ENCODE measurements at regions not wholly inside any gene's neighbourhood (a gene's known extent, or its start where the extent isn't known, plus 50 kb on each side); places are given as distances from the start of the nearest gene placed in this dataset.

DNA sequence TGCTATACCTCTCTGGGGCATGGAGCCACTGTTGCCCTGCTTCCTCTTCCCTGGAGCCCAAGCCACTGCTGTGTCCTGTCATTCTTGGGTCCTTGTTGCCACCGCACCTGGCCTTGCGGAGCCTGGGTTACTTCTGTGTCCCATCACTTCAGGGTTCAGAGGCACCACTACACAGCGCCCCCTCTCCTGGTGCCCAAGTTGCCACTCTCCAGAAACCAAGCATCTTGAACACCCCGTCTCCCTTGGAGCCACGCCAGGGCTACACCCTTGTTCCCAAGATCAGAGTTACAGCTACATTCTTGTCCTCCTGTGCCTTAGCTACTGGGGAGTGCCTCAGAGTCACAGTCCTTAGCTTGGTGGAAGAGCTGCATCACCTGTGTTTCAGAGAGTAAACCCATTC, 147.2 kb upstream of the CD180 start:
- no peak overlapping the region for H3K27ac ChIP-seq (ENCODE audit: insufficient read depth, low read depth, low read length)
- no peak overlapping the region for H2AFZ ChIP-seq (ENCODE audit: low read depth, low read length)
- dilution Hi-C loops (cut with MboI; ENCODE audit: extremely low pct_ligation_motif_present, low sequenced_read_pairs): no loop called here
- no peaks in the 10 kb centered on the region for H3K9me1 ChIP-seq (replicated peaks; ENCODE audit: control insufficient read depth, extremely low read depth, insufficient read depth, low read length)
- no peaks in the 10 kb centered on the region for H4K20me1 ChIP-seq (replicated peaks; ENCODE audit: control insufficient read depth, extremely low read depth, insufficient read depth, low read length)
- no peaks in the 10 kb centered on the region for H3K36me3 ChIP-seq (ENCODE audit: control insufficient read depth in 2 of 2, extremely low read depth in 1 of 2, insufficient read depth in 2 of 2, low read length in 2 of 2)
- H3K9me3 ChIP-seq (replicated peaks; ENCODE audit: control insufficient read depth, insufficient read depth, low read length): no peaks in the 10 kb centered on the region
- FAIRE-seq (no peak), DNase-seq (ENCODE audit: low read depth, low spot score) (no peak)
- H3K9ac ChIP-seq (replicated peaks; ENCODE audit: extremely low read depth, insufficient read depth, low read length): no peak overlapping the region
- intact Hi-C loops (cut with micrococcal nuclease): no loop called here
- H3K79me2 ChIP-seq (ENCODE audit: control insufficient read depth, insufficient read depth, low read length): no peaks in the 10 kb centered on the region
- no peaks in the 10 kb centered on the region for H3K4me1 ChIP-seq (ENCODE audit: control insufficient read depth, extremely low read depth, insufficient read depth, low read length)
- no peak overlapping the region for H3K4me2 ChIP-seq (ENCODE audit: insufficient read depth, low read length)
- no peaks in the 10 kb centered on the region for H3K27me3 ChIP-seq (ENCODE audit: control insufficient read depth in 2 of 2, insufficient read depth in 2 of 2, low read length in 2 of 2)
- CTCF ChIA-PET: no interaction called here
- BruUV-seq (replicated peaks): no TSS peak
- no peak for TF ChIP-seq POLR2AphosphoS5 (IDR thresholded peaks at IDR 0.05; ENCODE audit: insufficient read depth, low read depth, low read length)
- no peak for TF ChIP-seq GATA2 (IDR thresholded peaks at IDR 0.05; ENCODE audit: insufficient read depth, insufficient read length, low read depth, low read length)
- TF ChIP-seq, protein P1, sequence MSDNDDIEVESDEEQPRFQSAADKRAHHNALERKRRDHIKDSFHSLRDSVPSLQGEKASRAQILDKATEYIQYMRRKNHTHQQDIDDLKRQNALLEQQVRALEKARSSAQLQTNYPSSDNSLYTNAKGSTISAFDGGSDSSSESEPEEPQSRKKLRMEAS (IDR thresholded peaks at IDR 0.05; ENCODE audit: insufficient read depth, insufficient read length): no peak
- TF ChIP-seq EZH2 (IDR thresholded peaks at IDR 0.05; ENCODE audit: borderline replicate concordance, low read depth, low read length, severe bottlenecking): no peak
- no peak for TF ChIP-seq FOS (IDR thresholded peaks at IDR 0.05; ENCODE audit: borderline replicate concordance, insufficient read depth, low read length)
- TF ChIP-seq JUN (IDR thresholded peaks at IDR 0.05; ENCODE audit: borderline replicate concordance, insufficient read depth, insufficient read length, low read depth): no peak
- TF ChIP-seq, protein P2, sequence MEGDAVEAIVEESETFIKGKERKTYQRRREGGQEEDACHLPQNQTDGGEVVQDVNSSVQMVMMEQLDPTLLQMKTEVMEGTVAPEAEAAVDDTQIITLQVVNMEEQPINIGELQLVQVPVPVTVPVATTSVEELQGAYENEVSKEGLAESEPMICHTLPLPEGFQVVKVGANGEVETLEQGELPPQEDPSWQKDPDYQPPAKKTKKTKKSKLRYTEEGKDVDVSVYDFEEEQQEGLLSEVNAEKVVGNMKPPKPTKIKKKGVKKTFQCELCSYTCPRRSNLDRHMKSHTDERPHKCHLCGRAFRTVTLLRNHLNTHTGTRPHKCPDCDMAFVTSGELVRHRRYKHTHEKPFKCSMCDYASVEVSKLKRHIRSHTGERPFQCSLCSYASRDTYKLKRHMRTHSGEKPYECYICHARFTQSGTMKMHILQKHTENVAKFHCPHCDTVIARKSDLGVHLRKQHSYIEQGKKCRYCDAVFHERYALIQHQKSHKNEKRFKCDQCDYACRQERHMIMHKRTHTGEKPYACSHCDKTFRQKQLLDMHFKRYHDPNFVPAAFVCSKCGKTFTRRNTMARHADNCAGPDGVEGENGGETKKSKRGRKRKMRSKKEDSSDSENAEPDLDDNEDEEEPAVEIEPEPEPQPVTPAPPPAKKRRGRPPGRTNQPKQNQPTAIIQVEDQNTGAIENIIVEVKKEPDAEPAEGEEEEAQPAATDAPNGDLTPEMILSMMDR (IDR thresholded peaks at IDR 0.05; ENCODE audit: extremely low read depth in 1 of 2, insufficient read depth in 1 of 2, low read depth in 1 of 2, low read length in 2 of 2): no peak
- no peak for TF ChIP-seq POLR2A (IDR thresholded peaks at IDR 0.05; ENCODE audit: low read depth, low read length)
- no peak for TF ChIP-seq MYC (IDR thresholded peaks at IDR 0.05; ENCODE audit: low read depth, low read length)
- H3K4me3 ChIP-seq (replicated peaks in 1 of 3; ENCODE audit: insufficient read depth in 1 of 3, low read depth in 1 of 3, low read length in 3 of 3): no peak overlapping the region
- POLR2A ChIA-PET: no interaction called here

Measured in endothelial cell of umbilical vein (primary cell).